H9 (cell line): ENCODE measurements at regions not wholly inside any gene's neighbourhood (a gene's known extent, or its start where the extent isn't known, plus 50 kb on each side); places are given as distances from the start of the nearest gene placed in this dataset.

Experiments used
- DNase-seq: peaks from one replicate; pipeline ENCODE4 v3.0.0-alpha.2; 2017
- H2AFZ ChIP-seq: one replicate; pipeline ENCODE4 v1.6.1; 2013; ENCODE audit warnings: mild to moderate bottlenecking, low read length, control low read depth, moderate library complexity
- H2AK5ac ChIP-seq: 2 replicates; pipeline ENCODE4 v1.6.1; 2013; ENCODE audit warnings: low read length, control low read depth, mixed read lengths; ENCODE audit not compliant: insufficient read length
- H2BK120ac ChIP-seq: one replicate; pipeline ENCODE4 v1.6.1; 2013; ENCODE audit warnings: low read depth, mild to moderate bottlenecking, low read length, control low read depth, inconsistent platforms; ENCODE audit not compliant: poor library complexity, severe bottlenecking
- H2BK12ac ChIP-seq: 2 replicates; pipeline ENCODE4 v1.6.1; 2013; ENCODE audit warnings: low read length, control low read depth, mixed read lengths, low read depth; ENCODE audit not compliant: insufficient read length
- H2BK15ac ChIP-seq: 2 replicates; pipeline ENCODE4 v1.6.1; 2013; ENCODE audit warnings: low read depth, low read length, control low read depth
- H2BK20ac ChIP-seq: one replicate; pipeline ENCODE4 v1.6.1; 2013; ENCODE audit warnings: low read depth, mild to moderate bottlenecking, low read length, control low read depth, inconsistent platforms; ENCODE audit not compliant: poor library complexity, severe bottlenecking
- H2BK5ac ChIP-seq: 2 replicates; pipeline ENCODE4 v1.6.1; 2013; ENCODE audit warnings: low read length, control low read depth, mixed read lengths; ENCODE audit not compliant: insufficient read length
- H3K14ac ChIP-seq: 2 replicates; pipeline ENCODE4 v1.6.1; 2013; ENCODE audit warnings: low read length, control low read depth; ENCODE audit not compliant: insufficient read depth
- H3K18ac ChIP-seq: 2 replicates; pipeline ENCODE4 v1.6.1; 2013; ENCODE audit warnings: low read depth, mild to moderate bottlenecking, mixed read lengths, low read length, control low read depth; ENCODE audit not compliant: insufficient read length
- H3K23ac ChIP-seq: 2 replicates; pipeline ENCODE4 v1.6.1; 2013; ENCODE audit warnings: low read length, control low read depth, mixed read lengths, low read depth; ENCODE audit not compliant: insufficient read length
- H3K23me2 ChIP-seq: 2 replicates; pipeline ENCODE4 v1.6.1; 2013; ENCODE audit warnings: low read depth, mild to moderate bottlenecking, mixed read lengths, low read length, control low read depth; ENCODE audit not compliant: insufficient read length, poor library complexity, severe bottlenecking
- H3K27ac ChIP-seq: 2 replicates; pipeline ENCODE4 v1.5.1; 2013; ENCODE audit warnings: low read length, control low read depth, mixed read lengths, low read depth; ENCODE audit not compliant: insufficient read length
- H3K27me3 ChIP-seq: 2 replicates; pipeline ENCODE4 v1.6.1; 2013; ENCODE audit warnings: low read length, control low read depth, inconsistent platforms; ENCODE audit not compliant: insufficient read depth
- H3K4ac ChIP-seq: 2 replicates; pipeline ENCODE4 v1.6.1; 2013; ENCODE audit warnings: low read depth, mild to moderate bottlenecking, control low read depth, inconsistent platforms, low read length, moderate library complexity
- H3K4me1 ChIP-seq: 2 replicates; pipeline ENCODE4 v1.6.1; 2013; ENCODE audit warnings: low read length, control low read depth, inconsistent platforms; ENCODE audit not compliant: insufficient read depth
- H3K4me2 ChIP-seq: 2 replicates; pipeline ENCODE4 v1.6.1; 2013; ENCODE audit warnings: low read length, control low read depth, mixed read lengths; ENCODE audit not compliant: insufficient read length, insufficient read depth
- H3K56ac ChIP-seq: 2 replicates; pipeline ENCODE4 v1.6.1; 2013; ENCODE audit warnings: low read depth, mild to moderate bottlenecking, mixed read lengths, low read length, control low read depth; ENCODE audit not compliant: insufficient read length
- H3K79me1 ChIP-seq: 2 replicates; pipeline ENCODE4 v1.6.1; 2013; ENCODE audit warnings: low read depth, mild to moderate bottlenecking, moderate library complexity, low read length, control low read depth, inconsistent platforms; ENCODE audit not compliant: insufficient read depth, poor library complexity, severe bottlenecking
- H3K79me2 ChIP-seq: 2 replicates; pipeline ENCODE4 v1.6.1; 2013; ENCODE audit warnings: low read length, control low read depth, inconsistent platforms; ENCODE audit not compliant: insufficient read depth
- H3K9ac ChIP-seq: 2 replicates; pipeline ENCODE4 v1.6.1; 2013; ENCODE audit warnings: low read length, control low read depth, mixed read lengths; ENCODE audit not compliant: insufficient read length; ENCODE audit errors: extremely low read depth
- H3K9me3 ChIP-seq: one replicate; pipeline ENCODE4 v1.6.1; 2013; ENCODE audit warnings: low read depth, low read length, inconsistent platforms; ENCODE audit not compliant: control insufficient read depth
- H3T11ph ChIP-seq: one replicate; pipeline ENCODE4 v1.6.1; 2013; ENCODE audit warnings: mild to moderate bottlenecking, low read length, control low read depth, inconsistent platforms
- H4K20me1 ChIP-seq: one replicate; pipeline ENCODE4 v1.6.1; 2013; ENCODE audit not compliant: control insufficient read depth, insufficient read length, insufficient read depth
- H4K5ac ChIP-seq: 2 replicates; pipeline ENCODE4 v1.6.1; 2013; ENCODE audit warnings: low read depth, mild to moderate bottlenecking, mixed read lengths, low read length, control low read depth; ENCODE audit not compliant: insufficient read length
- H4K8ac ChIP-seq: replicated peaks from 2 replicates; pipeline ENCODE4 v1.6.1; 2013; ENCODE audit warnings: low read length, control low read depth, mixed read lengths, low read depth; ENCODE audit not compliant: insufficient read length
- H4K91ac ChIP-seq: 2 replicates; pipeline ENCODE4 v1.6.1; 2013; ENCODE audit warnings: low read depth, mild to moderate bottlenecking, moderate library complexity, mixed read lengths, low read length, control low read depth; ENCODE audit not compliant: insufficient read length
- H3K27ac Mint-ChIP-seq, 3 experiments: 2 replicates in 2 of 3; 3 replicates in 1 of 3; pipeline ENCODE4 v1.8.0; 2020 to 2021; ENCODE audit warnings: mixed read lengths in 3 of 3, mild to moderate bottlenecking in 1 of 3, moderate library complexity in 1 of 3
- H3K27me3 Mint-ChIP-seq: 2 replicates; pipeline ENCODE4 v1.8.0; 2021; ENCODE audit warnings: low read depth, mild to moderate bottlenecking, moderate library complexity, mixed read lengths
- H3K36me3 Mint-ChIP-seq, 3 experiments: 2 replicates in 2 of 3; 3 replicates in 1 of 3; pipeline ENCODE4 v1.8.0; 2020 to 2021; ENCODE audit warnings: low read depth in 3 of 3, mixed read lengths in 3 of 3; ENCODE audit not compliant: insufficient read depth in 1 of 3
- H3K4me1 Mint-ChIP-seq, 2 experiments: 2 replicates each; pipeline ENCODE4 v1.8.0; 2020; ENCODE audit warnings: mixed read lengths in 2 of 2
- H3K4me3 Mint-ChIP-seq, 2 experiments: 2 replicates in 1 of 2; 3 replicates in 1 of 2; pipeline ENCODE4 v1.8.0; 2020 to 2021; ENCODE audit warnings: mild to moderate bottlenecking in 2 of 2, mixed read lengths in 2 of 2, moderate library complexity in 1 of 2
- H3K9me3 Mint-ChIP-seq, 2 experiments: 2 replicates in 1 of 2; 3 replicates in 1 of 2; pipeline ENCODE4 v1.8.0; 2020; ENCODE audit warnings: mild to moderate bottlenecking in 2 of 2, mixed read lengths in 2 of 2, moderate library complexity in 1 of 2
- CTCF ChIP-seq: fragments of 200-600 bp; sonication (generic); conservative IDR thresholded peaks from 3 replicates; pipeline ENCODE4 v1.8.0; 2021; ENCODE audit warnings: antibody characterized with exemption, mild to moderate bottlenecking
- WGBS: extraction: QIAGEN DNeasy Blood & Tissue Kit; methylation state at CpG from one replicate; pipeline ENCODE4 v1.1.7; 2013; ENCODE audit warnings: missing lambda C conversion rate, low lambda C conversion rate, mixed read lengths; ENCODE audit not compliant: insufficient read length; ENCODE audit errors: extremely low coverage; 5-methylcytosine and 5-hydroxymethylcytosine counted together

- Histone ChIP-seq H2AK5ac (no peak overlapping the region), H2AFZ (no peak overlapping the region), H3K4me1 (no peaks in the 10 kb centered on the region), H2BK5ac (no peak overlapping the region), H3K4ac (no peak overlapping the region), H3K27me3 (no peaks in the 10 kb centered on the region), H3K9ac (no peak overlapping the region), H3K14ac (no peak overlapping the region), H4K8ac (no peak overlapping the region), H3K4me2 (no peak overlapping the region), H3K56ac (no peak overlapping the region), H3K79me2 (no peaks in the 10 kb centered on the region), H3K9me3 (no peaks in the 10 kb centered on the region), H3K79me1 (no peaks in the 10 kb centered on the region), H2BK12ac (no peak overlapping the region), H3K27ac (no peak overlapping the region), H2BK120ac (no peak overlapping the region), H3K23ac (no peak overlapping the region), H2BK15ac (no peak overlapping the region), H3K18ac (no peak overlapping the region), H2BK20ac (no peak overlapping the region), H3T11ph (no peak overlapping the region), H4K20me1 (no peaks in the 10 kb centered on the region), H3K23me2 (no peaks in the 10 kb centered on the region), H4K5ac (no peak overlapping the region), H4K91ac (no peak overlapping the region)
- no peak overlapping the region for H3K27ac Mint-ChIP-seq
- no peaks in the 10 kb centered on the region for H3K27me3 Mint-ChIP-seq
- no CpG with 5 or more reads among the region's 5 CpGs for WGBS
- TF ChIP-seq CTCF: no peak
- no peaks in the 10 kb centered on the region for H3K9me3 Mint-ChIP-seq
- H3K36me3 Mint-ChIP-seq: no peaks in the 10 kb centered on the region
- H3K4me1 Mint-ChIP-seq: no peaks in the 10 kb centered on the region
- no peak for DNase-seq
- H3K4me3 Mint-ChIP-seq: no peak overlapping the region
These were observed 239.1 kb downstream of the COG6 start for GRCh38 chr13:39894586-39894985.
